GM23338 (cell line): ENCODE measurements at regions not wholly inside any gene's neighbourhood (a gene's known extent, or its start where the extent isn't known, plus 50 kb on each side); places are given as distances from the start of the nearest gene placed in this dataset.

Source experiments
- CREB1 ChIP-seq: fragments of 250-450 bp; sonication (Bioruptor Pico); IDR thresholded peaks from 2 replicates; pipeline ENCODE4 v1.5.0; 2020; ENCODE audit warnings: low read depth, mild to moderate bottlenecking, moderate library complexity
- CTCF ChIP-seq, 2 experiments: fragments of 200-600 bp in 1 of 2; sonication (generic) in 1 of 2; conservative IDR thresholded peaks; 2 replicates each; pipeline versions ENCODE4 v1.5.1 to v1.6.1; 2016 to 2017; ENCODE audit warnings: antibody characterized with exemption in 2 of 2, low read depth in 2 of 2, mild to moderate bottlenecking in 2 of 2, moderate library complexity in 1 of 2
- ETS1 ChIP-seq: IDR thresholded peaks from 2 replicates; pipeline ENCODE4 v1.6.1; 2016; ENCODE audit warnings: antibody characterized with exemption
- EZH2 ChIP-seq: fragments of 200-600 bp; sonication (generic); IDR thresholded peaks from one replicate; pipeline ENCODE4 v1.8.0; 2017; ENCODE audit warnings: antibody characterized with exemption, mild to moderate bottlenecking, low read depth; ENCODE audit not compliant: unreplicated experiment
- EZH2phosphoT487 ChIP-seq: fragments of 200-600 bp; sonication (generic); IDR thresholded peaks from one replicate; pipeline ENCODE4 v1.8.1; 2018; ENCODE audit warnings: antibody characterized with exemption; ENCODE audit not compliant: unreplicated experiment
- JUNB ChIP-seq: IDR thresholded peaks from one replicate; pipeline ENCODE4 v1.6.1; 2016; ENCODE audit warnings: antibody characterized with exemption; ENCODE audit not compliant: unreplicated experiment
- NANOG ChIP-seq: IDR thresholded peaks from 2 replicates; pipeline ENCODE4 v1.6.1; 2016; ENCODE audit warnings: antibody characterized with exemption, borderline replicate concordance
- POLR2AphosphoS5 ChIP-seq: IDR thresholded peaks from 2 replicates; pipeline ENCODE4 v1.6.1; 2016; ENCODE audit warnings: antibody characterized with exemption, low read depth
- REST ChIP-seq: IDR thresholded peaks from one replicate; pipeline ENCODE4 v1.6.1; 2018; ENCODE audit warnings: antibody characterized with exemption; ENCODE audit not compliant: unreplicated experiment
- ZNF114 ChIP-seq: fragments of 250-450 bp; sonication (Bioruptor Pico); IDR thresholded peaks from 2 replicates; pipeline ENCODE4 v1.5.0; 2020; ENCODE audit warnings: mild to moderate bottlenecking, moderate library complexity
- ZNF331 ChIP-seq: fragments of 250-450 bp; sonication (Bioruptor Pico); IDR thresholded peaks from 2 replicates; pipeline ENCODE4 v1.5.0; 2020; ENCODE audit warnings: low read depth, mild to moderate bottlenecking, moderate library complexity
- ZNF462 ChIP-seq: fragments of 250-450 bp; sonication (Bioruptor Pico); IDR thresholded peaks from 2 replicates; pipeline ENCODE4 v1.5.0; 2020; ENCODE audit warnings: mild to moderate bottlenecking, moderate library complexity

GRCh38 chr5:133844836-133845235 lies 123.6 kb downstream of the C5orf15 start:
- TF ChIP-seq EZH2 (no peak), EZH2phosphoT487 (no peak), CTCF (conservative IDR thresholded peaks at IDR 0.05; ENCODE audit: low read depth in 2 of 2) (no peak), JUNB (no peak), ZNF462 (no peak), POLR2AphosphoS5 (no peak), NANOG (no peak), CREB1 (no peak), REST (no peak), ZNF331 (CRISPR knock-in tag) (no peak), ETS1 (no peak), ZNF114 (CRISPR knock-in tag) (no peak)
